IMR-90 (cell line): ENCODE measurements at regions not wholly inside any gene's neighbourhood (a gene's known extent, or its start where the extent isn't known, plus 50 kb on each side); places are given as distances from the start of the nearest gene placed in this dataset.

ENCODE experiments used
- ATAC-seq: fragments of 200-7000 bp; cut with Tn5 transposase; 2 replicates; pipeline ENCODE4 v1.9.1; 2020; ENCODE audit warnings: low read depth, mild to moderate bottlenecking, moderate library complexity
- BruUV-seq: library from RNA; stranded (reverse); fragments of 400-500 nt; replicated peaks from 2 replicates; lab custom pipeline; 2021; lab: Mats Ljungman, UMichigan
- CTCF ChIA-PET: fragments of 300-600 bp; formaldehyde crosslinking; extraction: SDS; loops from one replicate; lab custom pipeline; 2021; ENCODE audit warnings: antibody characterized with exemption; lab: Yijun Ruan, JAX
- POLR2A ChIA-PET: fragments of 300-600 bp; sonication (Branson Sonifier 250); formaldehyde crosslinking; loops from one replicate; lab custom pipeline; 2022; ENCODE audit warnings: antibody characterized with exemption; ENCODE audit not compliant: unreplicated experiment; lab: Charles Lee
- DNase-seq: peaks from one replicate; pipeline ENCODE4 v3.0.0; 2013
- H2AFZ ChIP-seq: replicated peaks from 2 replicates; pipeline ENCODE3; 2013; ENCODE audit warnings: low read length, mild to moderate bottlenecking; ENCODE audit not compliant: poor library complexity
- H2AK5ac ChIP-seq: 2 replicates; pipeline ENCODE4 v1.6.1; 2013; ENCODE audit warnings: low read depth, low read length, inconsistent platforms
- H2AK9ac ChIP-seq: replicated peaks from 2 replicates; pipeline ENCODE3; 2013; ENCODE audit warnings: mild to moderate bottlenecking, low read depth, low read length, moderate library complexity; ENCODE audit not compliant: poor library complexity
- H2BK120ac ChIP-seq: 2 replicates; pipeline ENCODE4 v1.6.1; 2013; ENCODE audit warnings: low read depth, low read length, inconsistent platforms
- H2BK15ac ChIP-seq: 3 replicates; pipeline ENCODE4 v1.6.1; 2013; ENCODE audit warnings: low read depth, low read length, inconsistent platforms
- H2BK20ac ChIP-seq: 2 replicates; pipeline ENCODE4 v1.6.1; 2013; ENCODE audit warnings: low read depth, mild to moderate bottlenecking, inconsistent platforms, low read length, moderate library complexity
- H2BK5ac ChIP-seq: 2 replicates; pipeline ENCODE4 v1.6.1; 2013; ENCODE audit warnings: mild to moderate bottlenecking, low read depth, low read length, inconsistent platforms; ENCODE audit not compliant: poor library complexity, severe bottlenecking
- H3K14ac ChIP-seq: replicated peaks from 2 replicates; pipeline ENCODE4 v1.6.1; 2013; ENCODE audit warnings: low read depth, low read length, inconsistent platforms
- H3K18ac ChIP-seq: 2 replicates; pipeline ENCODE4 v1.6.1; 2013; ENCODE audit warnings: low read depth, low read length, control low read depth
- H3K23ac ChIP-seq: 2 replicates; pipeline ENCODE4 v1.6.1; 2013; ENCODE audit warnings: low read depth, low read length, inconsistent platforms
- H3K27ac ChIP-seq: 2 replicates; pipeline ENCODE4 v1.5.1; 2013; ENCODE audit warnings: mild to moderate bottlenecking, control low read depth, low read length; ENCODE audit not compliant: insufficient read depth
- H3K27me3 ChIP-seq: 2 replicates; pipeline ENCODE4 v1.6.1; 2013; ENCODE audit warnings: low read length; ENCODE audit not compliant: control insufficient read depth, insufficient read depth
- H3K36me3 ChIP-seq: 2 replicates; pipeline ENCODE4 v1.6.1; 2013; ENCODE audit warnings: low read length, mixed read lengths; ENCODE audit not compliant: control insufficient read depth, insufficient read depth
- H3K4ac ChIP-seq: 2 replicates; pipeline ENCODE4 v1.6.1; 2013; ENCODE audit warnings: low read depth, low read length, inconsistent platforms
- H3K4me1 ChIP-seq: 2 replicates; pipeline ENCODE4 v1.6.1; 2013; ENCODE audit warnings: low read length, mixed read lengths; ENCODE audit not compliant: control insufficient read depth, insufficient read depth
- H3K4me2 ChIP-seq: 2 replicates; pipeline ENCODE4 v1.6.1; 2013; ENCODE audit warnings: low read depth, mild to moderate bottlenecking, control low read depth, low read length, moderate library complexity
- H3K4me3 ChIP-seq: 2 replicates; pipeline ENCODE4 v1.5.1; 2013; ENCODE audit warnings: low read depth, mild to moderate bottlenecking, control low read depth, low read length, moderate library complexity; ENCODE audit not compliant: insufficient read depth
- H3K56ac ChIP-seq: 2 replicates; pipeline ENCODE4 v1.6.1; 2013; ENCODE audit warnings: low read length, inconsistent platforms; ENCODE audit not compliant: insufficient read depth; ENCODE audit errors: extremely low read depth
- H3K79me1 ChIP-seq, 2 experiments: 2 replicates each; pipeline ENCODE4 v1.6.1; 2013; ENCODE audit warnings: low read length in 2 of 2, inconsistent platforms in 1 of 2, low read depth in 1 of 2
- H3K9ac ChIP-seq: 2 replicates; pipeline ENCODE4 v1.6.1; 2013; ENCODE audit warnings: low read depth, low read length, control low read depth
- H3K9me1 ChIP-seq: 2 replicates; pipeline ENCODE4 v1.6.1; 2013; ENCODE audit warnings: low read length, inconsistent platforms; ENCODE audit not compliant: insufficient read depth
- H3K9me3 ChIP-seq: 2 replicates; pipeline ENCODE4 v1.6.1; 2013; ENCODE audit warnings: low read length; ENCODE audit not compliant: control insufficient read depth, insufficient read depth
- H4K20me1 ChIP-seq: 2 replicates; pipeline ENCODE4 v1.6.1; 2013; ENCODE audit warnings: low read length, inconsistent platforms; ENCODE audit not compliant: insufficient read depth
- H4K5ac ChIP-seq: 2 replicates; pipeline ENCODE4 v1.6.1; 2013; ENCODE audit warnings: mild to moderate bottlenecking, low read depth, low read length, control low read depth
- H4K8ac ChIP-seq, 2 experiments: 2 replicates each; pipeline ENCODE4 v1.6.1; 2013; ENCODE audit warnings: low read depth in 2 of 2, low read length in 2 of 2, control low read depth in 1 of 2, inconsistent platforms in 1 of 2
- H4K91ac ChIP-seq: 2 replicates; pipeline ENCODE4 v1.6.1; 2013; ENCODE audit warnings: low read depth, low read length, inconsistent platforms; ENCODE audit not compliant: insufficient read depth
- CEBPB ChIP-seq: IDR thresholded peaks from 2 replicates; pipeline ENCODE4 v1.6.1; 2012; ENCODE audit warnings: low read depth, low read length, improper control_type of control experiment
- CTCF ChIP-seq: conservative IDR thresholded peaks from 2 replicates; pipeline ENCODE4 v1.5.1; 2012; ENCODE audit warnings: mild to moderate bottlenecking, low read depth, low read length, improper control_type of control experiment
- ELK1 ChIP-seq: fragments of 150-350 bp; IDR thresholded peaks from 2 replicates; pipeline ENCODE4 v1.6.1; 2016; ENCODE audit warnings: low read depth, mild to moderate bottlenecking, low read length, moderate library complexity, borderline replicate concordance
- FOS ChIP-seq: fragments of 150-350 bp; IDR thresholded peaks from 2 replicates; pipeline ENCODE4 v1.6.1; 2016; ENCODE audit warnings: low read depth, low read length
- MAFK ChIP-seq: IDR thresholded peaks from 2 replicates; pipeline ENCODE4 v1.6.1; 2012; ENCODE audit warnings: low read depth, low read length, improper control_type of control experiment
- POLR2A ChIP-seq: IDR thresholded peaks from 2 replicates; pipeline ENCODE4 v1.6.1; 2012; ENCODE audit warnings: mild to moderate bottlenecking, low read depth, low read length
- RCOR1 ChIP-seq: IDR thresholded peaks from 2 replicates; pipeline ENCODE4 v1.6.1; 2012; ENCODE audit warnings: mild to moderate bottlenecking, low read length, improper control_type of control experiment; ENCODE audit not compliant: insufficient replicate concordance
- RFX5 ChIP-seq: IDR thresholded peaks from 2 replicates; pipeline ENCODE4 v1.8.0; 2012; ENCODE audit warnings: low read depth, mild to moderate bottlenecking, low read length, moderate library complexity
- WGBS, 2 experiments: methylation state at CpG; one replicate each; pipeline versions ENCODE4 v1.1.5 to v1.1.7; 2013; ENCODE audit warnings: missing lambda C conversion rate in 2 of 2; ENCODE audit not compliant: insufficient read length in 1 of 2; ENCODE audit errors: extremely low coverage in 2 of 2; 5-methylcytosine and 5-hydroxymethylcytosine counted together
- dilution Hi-C: fragments of 300-500 bp; cut with HindIII; formaldehyde crosslinking; loops from one replicate; pipeline ENCODE4 v1.14.3; 2018; ENCODE audit warnings: low sequenced_read_pairs; ENCODE audit not compliant: unreplicated experiment
- in situ Hi-C: fragments of 300-500 bp; cut with MboI; formaldehyde crosslinking; loops from 3 replicates; pipeline ENCODE4 v1.14.3; 2019; ENCODE audit warnings: low sequenced_read_pairs, inconsistent platforms, mixed read lengths
- intact Hi-C: fragments of 100-400 bp; cut with micrococcal nuclease; formaldehyde crosslinking; loops from 2 replicates; pipeline ENCODE4 v1.10.0; 2022
- TF ChIP-seq, protein P1 (sequence below): fragments of 150-350 bp; IDR thresholded peaks from 2 replicates; pipeline ENCODE4 v1.6.1; 2017; ENCODE audit warnings: mild to moderate bottlenecking, antibody characterized with exemption, low read length, low read depth

DNA sequence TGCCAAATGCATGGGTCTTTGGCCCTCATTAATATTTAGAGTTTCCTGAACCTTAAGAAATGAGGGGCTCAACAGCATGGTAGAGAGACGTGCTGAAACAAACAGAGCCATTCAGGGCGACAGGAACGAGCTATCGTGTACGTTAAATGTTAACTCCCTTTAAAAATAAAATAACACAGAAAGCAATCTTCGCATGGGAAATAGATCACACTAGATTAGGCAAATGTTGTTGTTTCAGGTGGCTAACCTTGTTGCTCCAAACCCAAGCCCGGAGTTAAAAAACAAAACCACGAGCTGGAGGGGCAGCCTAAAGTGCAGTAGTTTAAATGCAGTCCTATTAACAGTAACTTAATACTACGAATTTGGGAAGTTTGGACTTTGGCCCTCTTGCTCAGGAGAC is 177.4 kb upstream of the TRIB2 start:
- in situ Hi-C loops (loop anchor here (10.0 kb wide), 1 partner anchor 705 kb away; no protein-coding TSS in a partner anchor), dilution Hi-C loops (no loop called here), intact Hi-C loops (loop anchor here (10.0 kb wide), 1 partner anchor 465 kb away; no protein-coding TSS in a partner anchor)
- Histone ChIP-seq H2BK15ac (no peak overlapping the region), H3K4me3 (no peak overlapping the region), H4K91ac (no peak overlapping the region), H3K9ac (no peak overlapping the region), H3K56ac (no peak overlapping the region), H3K14ac (no peak overlapping the region), H4K5ac (no peak overlapping the region), H3K79me1 (no peaks in the 10 kb centered on the region), H3K4me2 (no peak overlapping the region), H2BK5ac (no peak overlapping the region), H3K4ac (no peak overlapping the region), H2AFZ (no peak overlapping the region), H3K23ac (no peak overlapping the region), H3K9me1 (peaks cover 6% of the 10 kb centered on the region; the same call in 1 of the 2 replicates), H2AK9ac (no peak overlapping the region), H3K9me3 (no peaks in the 10 kb centered on the region), H3K36me3 (no peaks in the 10 kb centered on the region), H4K8ac (no peak overlapping the region), H3K4me1 (peaks cover 2% of the 10 kb centered on the region), H3K27ac (no peak overlapping the region), H3K18ac (no peak overlapping the region), H2AK5ac (no peak overlapping the region), H2BK120ac (no peak overlapping the region), H2BK20ac (no peak overlapping the region), H3K27me3 (no peaks in the 10 kb centered on the region), H4K20me1 (no peaks in the 10 kb centered on the region)
- TF ChIP-seq CEBPB (no peak), ELK1 (no peak), RFX5 (no peak), FOS (no peak), RCOR1 (no peak), POLR2A (no peak), MAFK (no peak), CTCF (no peak)
- TF ChIP-seq, protein P1, sequence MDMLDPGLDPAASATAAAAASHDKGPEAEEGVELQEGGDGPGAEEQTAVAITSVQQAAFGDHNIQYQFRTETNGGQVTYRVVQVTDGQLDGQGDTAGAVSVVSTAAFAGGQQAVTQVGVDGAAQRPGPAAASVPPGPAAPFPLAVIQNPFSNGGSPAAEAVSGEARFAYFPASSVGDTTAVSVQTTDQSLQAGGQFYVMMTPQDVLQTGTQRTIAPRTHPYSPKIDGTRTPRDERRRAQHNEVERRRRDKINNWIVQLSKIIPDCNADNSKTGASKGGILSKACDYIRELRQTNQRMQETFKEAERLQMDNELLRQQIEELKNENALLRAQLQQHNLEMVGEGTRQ, result no peak
- ChIA-PET CTCF (no interaction called here), POLR2A (no interaction called here)
- ATAC-seq (no peak), DNase-seq (no peak)
- no CpG with 5 or more reads among the region's 9 CpGs for WGBS, 2 experiments
- no TSS peak for BruUV-seq
